ENCODE measurements at regions not wholly inside any gene's neighbourhood (a gene's known extent, or its start where the extent isn't known, plus 50 kb on each side); places are given as distances from the start of the nearest gene placed in this dataset.

- no peak; the same call in none of the 2 replicates for TF ChIP-seq POLR2AphosphoS5 (IDR thresholded peaks at IDR 0.05; ENCODE audit: low read depth, low read length)
- no peak for TF ChIP-seq SYNCRIP (IDR thresholded peaks at IDR 0.05; ENCODE audit: insufficient read depth, low read depth, low read length)
- TF ChIP-seq RAD21 (CRISPR knock-in tag; IDR thresholded peaks at IDR 0.05): peak; percentile 8; the same call in 1 of the 2 replicates
- TF ChIP-seq EP300 (IDR thresholded peaks at IDR 0.05; ENCODE audit: low read depth in 2 of 2, low read length in 2 of 2): peak in 1 of 2 experiments; percentile 59; a peak in 2 of 4 replicates
- TF ChIP-seq EP300 (CRISPR knock-in tag; IDR thresholded peaks at IDR 0.05; ENCODE audit: borderline replicate concordance): no peak; the same call in 1 of the 2 replicates
- no peak for TF ChIP-seq ZNF672 (CRISPR knock-in tag; IDR thresholded peaks at IDR 0.05)
- TF ChIP-seq ZNF441 (CRISPR knock-in tag; IDR thresholded peaks at IDR 0.05; ENCODE audit: borderline replicate concordance): peak; percentile 49; the same call in 1 of the 2 replicates
- no peak for TF ChIP-seq ZNF318 (CRISPR knock-in tag; IDR thresholded peaks at IDR 0.05)
- no peak for TF ChIP-seq EHMT2 (IDR thresholded peaks at IDR 0.05; ENCODE audit: borderline replicate concordance, low read depth, low read length)
- no peak for TF ChIP-seq HBP1 (CRISPR knock-in tag; IDR thresholded peaks at IDR 0.05; ENCODE audit: low read depth)
- no peak for TF ChIP-seq ZNF274 (CRISPR knock-in tag; IDR thresholded peaks at IDR 0.05)
- TF ChIP-seq ZBTB1 (CRISPR knock-in tag; IDR thresholded peaks at IDR 0.05; ENCODE audit: borderline replicate concordance): no peak
- TF ChIP-seq ZBTB4 (CRISPR knock-in tag; IDR thresholded peaks at IDR 0.05; ENCODE audit: borderline replicate concordance): no peak
- peak; percentile 74 for TF ChIP-seq ZFY (CRISPR knock-in tag; IDR thresholded peaks at IDR 0.05)
Observed at GRCh38 chr15:77944002-77944867, 133.3 kb downstream of the TBC1D2B start (continued).
